Umbilical cord (tissue), 1 donor: ENCODE measurements at regions not wholly inside any gene's neighbourhood (a gene's known extent, or its start where the extent isn't known, plus 50 kb on each side); places are given as distances from the start of the nearest gene placed in this dataset.
"Not testable (repeated sequence)": the region's sequence is repeated elsewhere in the genome, so short reads cannot be mapped to it uniquely, and the experiment has no call there.

Source experiments
- DNase-seq: peaks from one replicate; pipeline ENCODE4 v3.0.0-alpha.2; 2015; ENCODE audit warnings: low spot score

DNA sequence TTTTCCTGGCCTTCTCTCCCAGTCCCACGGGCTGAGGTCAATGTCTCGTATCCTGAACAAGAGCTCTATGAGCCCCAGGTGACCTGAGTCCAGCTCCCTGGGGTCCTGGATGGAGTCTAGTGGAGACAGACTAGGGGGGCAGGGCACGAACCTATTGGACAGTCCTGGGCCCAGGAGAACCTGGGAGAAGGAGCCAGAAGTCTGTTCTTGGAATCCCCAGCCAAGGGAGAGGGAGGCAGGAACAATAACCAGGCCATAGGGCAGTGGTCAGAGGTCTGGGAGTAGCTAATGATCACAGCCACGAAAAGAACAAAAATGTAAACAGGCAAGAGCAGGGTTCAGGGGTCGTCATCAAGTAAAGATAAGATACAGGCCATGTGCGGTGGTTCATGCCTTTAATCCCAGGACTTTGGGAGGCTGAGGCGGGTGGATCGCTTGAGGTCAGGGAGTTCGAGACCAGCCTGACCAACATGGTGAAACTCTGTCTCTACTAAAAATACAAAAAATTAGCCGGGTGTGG is 60.8 kb downstream of the COPRS start:
- DNase-seq, result no peak

DNA sequence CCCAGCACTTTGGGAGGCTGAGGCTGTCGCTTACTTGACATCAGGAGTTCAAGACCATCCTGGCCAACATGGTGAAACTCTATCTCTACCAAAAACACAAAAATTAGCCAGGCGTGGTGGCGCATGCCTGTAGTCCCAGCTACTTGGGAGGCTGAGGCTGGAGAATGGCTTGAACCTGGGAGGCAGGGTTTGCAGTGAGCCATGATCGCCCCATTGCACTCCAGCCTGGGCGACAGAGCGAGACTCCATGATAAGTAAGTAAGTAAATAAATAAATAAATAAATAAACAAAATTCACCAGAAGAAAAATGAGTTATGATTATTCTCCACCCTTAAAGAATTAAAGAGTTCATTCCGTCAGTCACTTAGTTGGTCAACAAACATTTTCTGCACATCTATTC is 63.1 kb downstream of the COPRS start:
- not testable (repeated sequence) for DNase-seq

DNA sequence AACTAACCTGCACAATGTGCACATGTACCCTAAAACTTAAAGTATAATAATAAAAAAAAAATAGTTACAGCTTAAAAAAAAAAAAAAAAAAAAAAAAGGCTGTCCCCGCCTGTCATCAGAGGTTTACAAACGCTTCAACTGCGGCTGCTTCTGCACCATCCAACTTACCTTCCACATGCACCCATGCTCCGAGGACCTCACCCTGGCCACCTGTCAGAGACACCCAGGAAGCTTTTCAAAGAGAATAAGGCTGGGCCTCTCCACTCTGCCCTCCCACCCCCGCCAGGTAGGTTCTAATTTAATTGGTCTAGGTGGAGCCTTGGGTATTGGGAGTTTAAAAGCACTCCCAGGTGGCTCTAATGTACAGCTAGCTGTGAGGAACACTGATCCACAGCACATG is 64.9 kb downstream of the COPRS start:
- DNase-seq, result no peak

DNA sequence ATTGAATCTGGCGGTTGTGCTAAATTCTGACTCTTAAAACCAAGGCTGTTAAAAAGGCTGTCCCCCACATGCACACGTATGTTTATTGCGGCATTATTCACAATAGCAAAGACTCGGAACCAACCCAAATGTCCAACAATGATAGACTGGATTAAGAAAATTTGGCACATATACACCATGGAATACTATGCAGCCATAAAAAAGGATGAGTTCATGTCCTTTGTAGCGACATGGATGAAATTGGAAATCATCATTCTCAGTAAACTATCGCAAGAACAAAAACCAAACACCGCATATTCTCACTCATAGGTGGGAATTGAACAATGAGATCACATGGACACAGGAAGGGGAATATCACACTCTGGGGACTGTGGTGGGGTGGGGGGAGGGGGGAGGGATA is 65.4 kb downstream of the COPRS start:
- not testable (repeated sequence) for DNase-seq

DNA sequence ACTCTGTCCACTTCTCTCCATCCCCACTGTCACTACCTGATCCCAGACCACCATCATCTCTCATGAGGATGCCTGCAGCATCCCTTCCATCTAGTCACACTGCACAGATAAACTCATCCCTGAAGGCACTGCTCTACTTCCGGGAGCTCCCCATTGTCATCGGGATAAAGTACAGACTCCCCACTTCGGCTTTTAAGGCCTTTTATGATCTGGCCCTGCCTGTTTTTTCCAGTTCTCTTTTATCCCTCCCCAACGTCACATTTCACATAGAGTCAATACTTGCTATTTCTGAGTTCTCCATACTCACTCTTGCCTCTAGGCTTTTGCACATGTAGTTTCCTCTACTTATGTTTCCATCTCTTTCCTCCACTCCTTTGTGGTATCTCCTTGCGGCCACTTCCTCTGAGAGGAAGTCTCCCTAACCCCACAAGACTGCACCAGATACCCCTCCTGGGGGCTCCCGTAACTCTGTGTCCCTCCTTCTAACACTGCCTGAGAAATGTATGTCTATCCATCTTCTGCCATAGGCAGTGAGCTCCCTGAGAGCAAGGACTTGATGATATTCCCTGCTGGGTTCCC is 66.9 kb downstream of the COPRS start:
- no peak for DNase-seq

DNA sequence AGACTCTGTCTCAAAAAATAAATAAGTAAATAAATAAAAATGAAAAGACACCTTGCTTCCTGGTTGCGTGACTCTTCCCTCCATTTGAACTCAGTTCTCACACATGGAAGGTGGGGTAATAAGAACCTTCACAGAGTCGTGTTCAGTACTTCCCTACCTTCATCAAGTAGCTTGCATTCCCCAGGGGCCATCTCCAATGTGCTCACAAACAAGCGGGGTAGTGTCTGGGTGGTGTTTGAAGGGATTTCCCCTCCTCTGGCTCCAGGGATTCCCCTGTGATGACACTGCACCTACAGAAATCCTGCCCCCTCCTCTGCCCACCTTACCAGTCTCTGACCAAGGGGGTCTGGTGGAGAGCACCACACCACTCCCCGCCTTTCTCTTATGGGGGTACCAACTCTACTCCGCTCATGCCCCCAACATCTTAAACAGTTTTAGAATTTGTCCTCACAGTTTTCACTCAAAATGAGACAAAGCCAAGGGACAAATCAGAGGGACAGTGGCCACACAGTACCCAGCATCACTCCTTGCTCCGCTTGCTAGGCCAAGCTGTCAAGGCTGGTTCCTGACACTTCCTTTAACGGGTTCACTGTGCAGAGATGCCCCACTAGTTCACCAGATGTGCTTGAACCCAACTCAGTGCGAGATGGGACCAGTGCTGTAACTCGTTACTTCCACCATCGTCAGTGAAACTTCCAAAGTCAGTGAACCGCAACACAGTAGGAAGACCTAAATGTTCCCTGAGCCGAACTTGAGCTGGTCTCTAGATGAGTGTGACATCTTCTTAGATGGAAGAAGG is 69.1 kb downstream of the COPRS start:
- DNase-seq, result no peak

DNA sequence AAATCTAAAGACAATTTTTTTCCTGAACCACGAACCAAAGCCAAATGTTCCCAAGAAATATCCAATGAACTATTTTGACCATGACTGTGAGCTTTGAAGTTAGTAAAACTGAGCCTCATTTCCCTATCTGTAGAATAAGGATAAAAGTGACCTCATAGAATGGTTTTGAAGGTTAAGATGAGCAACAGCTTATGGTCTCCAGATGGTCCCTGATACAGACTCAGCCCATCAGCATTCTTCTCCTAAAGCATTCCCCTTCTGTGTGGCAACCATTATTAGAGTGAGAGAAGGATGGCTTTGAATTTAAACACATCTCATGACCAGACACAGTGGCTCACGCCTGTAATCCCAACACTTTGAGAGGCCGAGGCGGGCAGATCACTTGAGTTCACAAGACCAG is 70.1 kb downstream of the COPRS start:
- DNase-seq, result peak; percentile 63

DNA sequence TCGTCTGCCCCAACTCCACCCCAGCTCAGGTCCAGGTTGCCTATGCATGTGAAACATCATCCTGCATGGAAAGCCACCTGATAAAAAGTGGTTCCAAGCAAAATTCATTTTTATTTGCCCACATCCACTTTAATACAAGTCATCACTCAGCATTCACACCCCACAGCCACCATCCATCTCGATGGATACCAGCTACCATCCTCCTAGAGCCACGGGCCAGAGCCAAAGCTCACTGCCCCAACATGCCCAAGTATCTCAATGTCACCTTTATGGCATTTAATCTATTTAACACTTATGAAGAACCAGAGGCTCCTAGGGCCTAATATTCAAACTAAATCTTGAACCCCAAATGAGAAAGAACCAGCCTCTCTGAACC is 70.5 kb downstream of the COPRS start:
- no peak for DNase-seq

DNA sequence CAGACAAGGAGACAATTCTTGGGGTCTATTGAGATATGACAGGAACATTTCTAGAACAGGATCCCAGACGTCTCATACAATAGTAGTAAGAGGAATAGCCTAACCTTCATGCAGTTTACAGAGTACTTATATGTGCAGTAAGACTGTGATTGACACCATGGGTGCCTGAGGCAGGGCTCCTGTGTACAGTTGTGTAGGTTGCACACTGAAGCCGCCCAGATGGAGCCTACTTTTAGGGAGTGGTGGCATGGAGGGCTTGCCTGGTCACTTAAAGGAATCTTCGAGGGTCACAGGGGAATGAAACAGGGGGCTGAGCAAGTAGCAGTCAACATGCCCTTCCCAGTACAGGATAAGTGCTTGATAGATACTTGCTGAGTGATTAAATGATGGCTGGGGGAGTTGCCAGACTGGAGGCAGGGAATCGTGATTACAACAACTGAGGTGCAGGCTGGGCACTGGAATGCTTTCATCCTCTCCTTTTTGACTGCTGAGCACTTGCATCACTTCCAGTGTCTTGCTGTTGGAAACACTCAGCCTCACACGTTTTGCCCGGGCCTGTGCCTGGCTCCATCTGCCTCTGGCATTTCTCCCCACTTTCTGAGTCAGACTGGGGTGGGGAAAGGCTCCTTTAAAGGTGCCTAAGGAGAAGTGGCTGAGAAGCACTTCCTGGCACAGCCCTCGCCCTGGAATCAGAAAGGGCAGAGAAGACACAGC is 71.0 kb downstream of the COPRS start:
- peak; percentile 85 for DNase-seq

DNA sequence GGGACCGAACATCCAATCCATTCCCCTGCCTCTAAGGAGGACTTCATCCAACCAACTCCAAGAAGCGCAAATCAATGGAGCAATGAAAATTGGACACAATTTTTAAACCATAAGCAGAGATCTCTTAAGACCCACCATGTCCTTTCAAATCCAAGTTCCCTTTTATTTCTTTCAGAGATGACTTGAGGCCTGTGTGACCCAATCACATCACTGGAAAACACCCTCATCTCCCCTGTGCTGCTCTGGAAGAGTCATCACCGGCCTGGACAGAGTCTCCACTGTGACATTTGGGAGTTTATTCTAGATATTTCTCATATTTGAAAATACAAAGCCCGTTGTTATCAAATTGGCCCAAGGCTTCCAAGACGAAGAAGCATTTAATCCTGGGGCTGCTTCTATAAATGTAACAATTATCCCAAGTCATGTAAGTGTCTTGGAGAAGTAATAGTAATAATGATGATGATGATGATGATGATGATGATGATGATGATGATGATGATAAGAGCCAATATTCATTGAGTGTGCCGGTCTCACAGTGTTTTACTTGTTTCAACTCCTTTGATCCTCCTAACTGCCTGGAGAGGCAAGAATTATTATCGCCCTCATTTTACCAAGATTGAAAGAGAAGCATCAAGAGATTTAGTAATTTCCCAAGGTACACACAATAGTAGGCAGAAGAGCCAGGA is 72.1 kb downstream of the COPRS start:
- DNase-seq, result no peak

DNA sequence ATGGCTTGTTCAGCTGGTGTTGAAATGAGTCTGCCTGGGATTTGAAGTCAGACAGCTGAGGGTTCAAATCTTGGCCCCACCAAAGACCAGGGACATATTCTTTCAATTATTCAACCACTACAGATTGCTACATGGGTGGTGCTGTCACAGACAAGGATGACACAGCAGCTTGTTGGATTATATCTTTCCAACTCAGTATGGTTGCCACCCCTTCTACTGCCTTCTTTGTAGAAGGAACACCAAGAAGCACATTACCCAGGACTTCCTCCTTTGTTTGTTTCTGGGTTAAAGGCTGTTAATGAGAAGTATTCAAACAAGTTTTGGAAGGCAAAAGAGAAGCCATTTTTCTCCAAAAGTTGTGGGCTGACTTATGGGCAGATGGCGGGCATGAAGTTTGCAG is 78.6 kb downstream of the COPRS start:
- DNase-seq, result no peak

DNA sequence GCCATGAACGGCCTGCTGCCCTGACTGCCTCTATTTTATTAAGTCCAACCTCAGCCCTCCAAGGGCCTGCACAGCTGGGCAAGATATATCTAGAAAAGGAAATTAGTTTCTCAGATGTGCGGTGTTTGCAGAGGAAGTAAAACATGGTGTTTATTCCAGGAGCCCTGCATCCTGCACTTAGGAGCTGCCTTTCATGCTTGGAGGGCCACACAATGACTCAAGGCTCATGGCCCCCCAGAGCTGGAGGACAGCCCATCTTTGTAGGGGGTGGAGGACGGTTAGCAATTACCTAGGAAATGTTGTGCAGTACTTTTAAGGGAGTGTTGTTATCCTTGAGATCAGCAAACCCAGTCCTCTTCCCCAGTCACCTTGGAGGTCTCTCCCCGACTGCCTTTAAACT is 80.5 kb downstream of the COPRS start:
- DNase-seq, result no peak

DNA sequence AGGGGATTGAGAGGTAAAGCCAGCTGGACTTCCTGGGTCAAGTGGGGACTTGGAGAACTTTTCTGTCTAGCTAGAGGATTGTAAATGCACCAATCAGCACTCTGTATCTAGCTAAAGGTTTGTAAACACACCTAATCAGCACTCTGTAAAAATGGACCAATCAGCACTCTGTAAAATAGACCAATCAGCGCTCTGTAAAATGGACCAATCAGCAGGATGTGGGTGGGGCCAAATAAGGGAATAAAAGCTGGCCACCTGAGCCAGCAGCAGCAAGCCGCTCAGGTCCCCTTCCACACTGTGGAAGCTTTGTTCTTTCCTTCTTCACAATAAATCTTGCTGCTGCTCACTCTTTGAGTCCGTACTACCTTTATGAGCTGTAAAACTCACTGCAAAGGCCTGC is 87.7 kb downstream of the COPRS start:
- not testable (repeated sequence) for DNase-seq

DNA sequence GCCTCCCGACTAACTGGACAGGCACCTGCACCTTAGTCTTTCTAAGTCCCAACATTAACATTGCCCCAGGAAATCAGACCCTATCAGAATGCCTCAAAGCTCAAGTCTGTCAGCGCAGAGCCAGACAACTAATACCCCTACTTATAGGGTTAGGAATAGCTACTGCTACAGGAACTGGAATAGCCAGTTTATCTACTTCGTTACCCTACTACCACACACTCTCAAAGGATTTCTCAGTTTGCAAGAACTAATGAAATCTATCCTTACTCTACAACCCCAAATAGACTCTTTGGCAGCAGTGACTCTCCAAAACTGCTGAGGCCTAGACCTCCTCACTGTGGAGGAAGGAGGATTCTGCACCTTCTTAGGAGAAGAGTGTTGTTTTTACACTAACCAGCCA is 88.5 kb downstream of the COPRS start:
- DNase-seq, result peak; percentile 8

DNA sequence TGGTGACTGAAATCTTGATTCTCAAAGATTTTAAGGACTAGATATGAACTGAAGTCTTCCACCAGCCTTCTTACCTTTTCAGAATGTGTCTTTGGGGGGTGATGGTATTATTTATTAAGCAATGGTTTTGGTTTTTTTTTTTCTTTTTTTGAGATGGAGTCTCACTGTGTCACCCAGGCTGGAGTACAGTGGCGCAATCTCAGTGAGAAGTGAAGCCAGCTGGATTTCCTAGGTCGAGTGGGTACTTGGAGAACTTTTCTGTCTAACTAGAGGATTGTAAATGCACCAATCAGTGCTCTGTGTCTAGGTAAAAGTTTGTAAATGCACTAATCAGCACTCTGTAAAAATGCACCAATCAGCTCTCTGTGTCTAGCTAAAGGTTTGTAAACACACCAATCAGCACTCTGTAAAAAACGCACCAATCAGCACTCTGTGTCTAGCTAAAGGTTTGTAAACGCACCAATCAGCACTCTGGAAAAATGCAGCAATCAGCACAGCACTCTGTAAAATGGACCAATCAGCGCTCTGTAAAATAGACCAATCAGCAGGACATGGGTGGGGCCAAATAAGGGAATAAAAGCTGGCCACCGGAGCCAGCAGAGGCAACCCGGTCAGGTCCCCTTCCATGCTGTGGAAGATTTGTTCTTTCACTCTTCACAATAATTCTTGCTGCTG is 97.1 kb downstream of the COPRS start:
- DNase-seq, result not testable (repeated sequence)

DNA sequence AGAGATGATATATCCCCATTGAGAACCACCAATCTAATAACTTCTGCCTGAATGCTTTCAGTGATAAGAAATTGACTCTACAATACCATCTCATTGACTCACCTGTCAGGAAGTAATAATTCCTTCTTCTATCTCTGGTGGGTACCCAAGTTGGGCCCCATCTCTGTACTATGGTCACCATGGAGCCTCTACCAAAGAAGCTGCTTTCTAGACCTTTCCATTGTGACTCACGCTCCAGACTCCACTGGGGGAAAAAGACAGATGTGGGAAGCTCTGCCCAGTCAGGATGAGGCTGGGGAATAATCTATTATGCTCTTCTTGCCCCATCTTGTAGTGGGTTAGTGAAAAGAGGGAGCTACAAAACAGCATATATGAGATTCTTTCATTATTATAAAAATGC is 100.4 kb downstream of the COPRS start:
- no peak for DNase-seq

DNA sequence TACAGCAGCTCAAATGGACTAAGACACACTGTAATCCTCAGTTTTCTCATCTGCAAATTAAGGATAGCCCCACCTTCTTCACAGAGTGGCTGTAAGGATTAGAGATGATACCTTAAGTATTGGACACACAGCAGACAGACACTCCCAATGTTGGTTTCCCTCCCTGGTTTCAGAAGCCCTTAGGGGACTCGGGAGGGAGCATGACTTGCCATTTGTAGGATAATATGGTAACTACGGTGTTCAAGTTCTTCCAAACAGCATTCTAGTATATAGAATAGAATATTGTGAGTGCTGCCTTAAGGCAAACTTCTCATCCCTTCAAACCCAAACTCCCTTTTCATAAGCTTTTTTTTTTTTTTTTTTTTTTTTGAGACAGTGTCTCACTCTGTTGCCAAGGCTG is 101.9 kb downstream of the COPRS start:
- DNase-seq, result no peak

DNA sequence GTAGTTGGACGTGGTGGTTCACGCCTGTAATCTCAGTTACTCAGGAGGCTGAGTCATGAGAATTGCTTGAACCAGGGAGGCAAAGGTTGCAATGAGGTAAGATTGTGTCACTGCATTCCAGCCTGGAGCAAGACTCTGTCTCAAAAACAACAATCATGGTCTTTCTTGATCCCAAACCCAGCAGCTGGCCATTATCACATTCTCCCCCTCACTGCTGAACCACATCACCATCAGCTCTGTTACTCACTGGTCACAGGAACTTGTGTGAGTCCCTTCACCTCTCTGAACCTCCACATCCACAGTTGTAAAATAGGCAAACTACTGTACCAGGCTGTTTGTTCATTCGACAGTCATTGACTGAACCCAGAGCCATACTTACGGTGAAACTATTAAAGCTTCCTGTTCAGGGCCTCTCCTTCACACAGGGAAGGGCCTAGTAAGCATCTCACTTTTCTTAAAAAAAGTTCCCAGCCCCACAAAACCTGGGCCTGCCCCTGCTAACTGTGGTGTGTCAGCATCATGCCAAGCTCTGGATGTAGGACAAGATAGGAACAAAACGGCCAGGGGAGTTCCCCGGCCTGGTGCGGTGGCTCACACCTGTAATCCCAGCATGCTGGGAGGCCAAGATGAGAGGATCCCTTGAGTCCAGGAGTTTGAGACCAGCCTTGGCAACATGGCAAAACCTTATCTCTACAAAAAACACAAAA is 104.7 kb downstream of the COPRS start:
- DNase-seq, result no peak

DNA sequence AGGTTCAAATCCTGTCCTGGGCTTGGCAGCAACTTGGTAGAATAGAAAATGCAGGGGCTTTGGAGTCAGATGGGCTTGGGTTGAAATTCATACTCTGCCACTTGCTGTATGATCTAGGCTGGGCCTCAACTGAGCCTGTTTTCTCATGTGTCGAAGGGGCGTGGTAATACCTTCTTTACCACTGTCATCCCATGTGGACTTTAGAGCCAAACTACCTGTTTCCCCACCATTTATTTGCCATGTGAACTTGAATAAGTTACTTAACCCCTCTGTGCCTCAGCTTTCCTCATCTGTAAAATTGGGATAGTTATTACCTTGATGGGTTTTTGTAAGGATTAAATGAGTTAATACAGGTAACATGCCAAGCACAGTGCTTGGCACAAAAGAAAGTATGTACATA is 106.0 kb downstream of the COPRS start:
- no peak for DNase-seq

DNA sequence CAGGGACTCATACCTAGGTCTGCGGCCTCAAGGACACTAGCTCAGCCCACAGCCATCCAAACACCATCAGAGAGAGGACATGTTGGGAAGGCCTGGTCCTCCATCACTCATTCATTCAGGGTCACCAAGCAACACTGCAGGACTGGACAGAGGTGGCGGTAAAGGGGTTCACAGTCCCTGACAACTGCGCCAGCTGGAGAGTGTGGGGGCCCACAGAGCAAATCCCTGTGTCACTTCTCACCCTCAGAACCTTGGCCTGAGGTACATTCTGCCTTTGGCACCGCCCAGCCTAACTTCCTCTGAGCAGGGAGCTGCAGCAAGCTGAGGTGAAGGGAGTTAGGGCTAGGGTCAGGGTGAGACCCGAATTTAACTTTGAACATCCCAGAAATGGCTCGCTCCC is 106.5 kb downstream of the COPRS start:
- no peak for DNase-seq

DNA sequence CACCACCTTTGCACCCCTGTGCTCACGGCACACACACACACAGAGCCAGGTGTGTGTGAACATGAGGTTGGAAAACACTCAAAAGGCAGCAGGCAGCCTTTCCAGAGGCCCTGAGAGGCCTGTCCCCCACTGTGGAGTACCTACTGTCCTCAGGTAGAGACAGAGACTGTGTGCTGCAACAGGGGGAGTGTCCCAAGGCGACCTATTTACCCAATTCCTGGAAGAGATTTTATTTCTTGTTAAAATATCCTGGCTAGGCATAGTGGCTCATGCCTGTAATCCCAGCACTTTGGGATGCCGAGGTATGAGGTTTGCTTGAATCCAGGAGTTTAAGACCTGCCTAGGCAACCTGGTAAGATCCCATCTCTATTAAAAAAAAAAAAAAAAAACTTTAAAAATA is 108.5 kb downstream of the COPRS start:
- DNase-seq, result no peak
